ENCODE measurements at regions not wholly inside any gene's neighbourhood (a gene's known extent, or its start where the extent isn't known, plus 50 kb on each side); places are given as distances from the start of the nearest gene placed in this dataset.

- in situ Hi-C loops (cut with HindIII; ENCODE audit: low pct_ligation_motif_present, low sequenced_read_pairs), result no loop called here
- TF ChIP-seq CTCF (IDR thresholded peaks at IDR 0.05; ENCODE audit: low read depth, low read length, missing control alignments), result no peak
- no peaks in the 10 kb centered on the region for H3K36me3 ChIP-seq (replicated peaks)
- DNase-seq, result no peak
- H3K4me3 ChIP-seq (ENCODE audit: low read depth, low read length), result no peak overlapping the region
- no peak overlapping the region for H3K27ac ChIP-seq
- H3K27me3 ChIP-seq (replicated peaks), result no peaks in the 10 kb centered on the region
Observed at GRCh38 chrX:33277046-33277445, 65.7 kb upstream of the DMD start.

GRCh38 chrX:33273535-33273934 is 62.2 kb upstream of the DMD start:
- H3K27ac ChIP-seq, result no peak overlapping the region
- in situ Hi-C loops (cut with HindIII; ENCODE audit: low pct_ligation_motif_present, low sequenced_read_pairs), result no loop called here
- DNase-seq, result no peak
- H3K27me3 ChIP-seq (replicated peaks), result no peaks in the 10 kb centered on the region
- TF ChIP-seq CTCF (IDR thresholded peaks at IDR 0.05; ENCODE audit: low read depth, low read length, missing control alignments), result no peak
- no peaks in the 10 kb centered on the region for H3K36me3 ChIP-seq (replicated peaks)
- no peak overlapping the region for H3K4me3 ChIP-seq (ENCODE audit: low read depth, low read length)

- Histone ChIP-seq H3K27ac (no peak overlapping the region), H3K27me3 (replicated peaks) (no peaks in the 10 kb centered on the region), H3K36me3 (replicated peaks) (no peaks in the 10 kb centered on the region), H3K4me3 (ENCODE audit: low read depth, low read length) (no peak overlapping the region)
- no peak for TF ChIP-seq CTCF (IDR thresholded peaks at IDR 0.05; ENCODE audit: low read depth, low read length, missing control alignments)
- in situ Hi-C loops (cut with HindIII; ENCODE audit: low pct_ligation_motif_present, low sequenced_read_pairs), result no loop called here
- no peak for DNase-seq
Observed at GRCh38 chrX:33272986-33273385, 61.6 kb upstream of the DMD start.

Measured in brain microvascular endothelial cell (primary cell).